Colonic mucosa (tissue), 4 donors: ENCODE measurements at regions not wholly inside any gene's neighbourhood (a gene's known extent, or its start where the extent isn't known, plus 50 kb on each side); places are given as distances from the start of the nearest gene placed in this dataset.

ENCODE experiments used
- DNase-seq: peaks from one replicate; pipeline ENCODE4 v3.0.0-alpha.2; 2020
- H3K27ac ChIP-seq: fragments of 200-600 bp; one replicate; pipeline ENCODE4 v1.8.0; 2021
- H3K27me3 ChIP-seq: fragments of 200-600 bp; one replicate; pipeline ENCODE4 v1.8.0; 2021
- H3K36me3 ChIP-seq: fragments of 200-600 bp; one replicate; pipeline ENCODE4 v1.8.0; 2021
- H3K4me1 ChIP-seq: fragments of 200-600 bp; one replicate; pipeline ENCODE4 v1.8.0; 2021; ENCODE audit warnings: mild to moderate bottlenecking
- H3K4me3 ChIP-seq: fragments of 200-600 bp; one replicate; pipeline ENCODE4 v1.8.0; 2021
- H3K9ac ChIP-seq, 2 donors: one replicate each; pipeline ENCODE4 v1.7.0; 2013; ENCODE audit warnings: control low read depth in 2 of 2, low read depth in 2 of 2, low read length in 2 of 2
- H3K9me3 ChIP-seq: fragments of 200-600 bp; one replicate; pipeline ENCODE4 v1.8.0; 2021
- CTCF ChIP-seq: fragments of 200-600 bp; IDR thresholded peaks from one replicate; pipeline ENCODE4 v1.8.0; 2022; ENCODE audit warnings: antibody characterized with exemption, mild to moderate bottlenecking
- intact Hi-C: fragments of 100-400 bp; cut with DNase I; formaldehyde crosslinking; loops from one replicate; pipeline ENCODE4 v1.14.1; 2022
- donor health status: healthy.
- donor health status: DM: no; HTN: no; CAD: no.
- donor health status: DM: no; HTN: no; CAD: no.

- Histone ChIP-seq H3K9me3 (no peaks in the 10 kb centered on the region), H3K4me1 (peaks cover 8% of the 10 kb centered on the region), H3K27ac (no peak overlapping the region), H3K9ac (no peak overlapping the region), H3K36me3 (no peaks in the 10 kb centered on the region), H3K27me3 (no peaks in the 10 kb centered on the region), H3K4me3 (no peak overlapping the region)
- intact Hi-C loops, result no loop called here
- DNase-seq, result no peak
- TF ChIP-seq CTCF, result no peak
These were observed 108.0 kb upstream of the ARHGAP5 start for GRCh38 chr14:31968956-31969698.

DNA sequence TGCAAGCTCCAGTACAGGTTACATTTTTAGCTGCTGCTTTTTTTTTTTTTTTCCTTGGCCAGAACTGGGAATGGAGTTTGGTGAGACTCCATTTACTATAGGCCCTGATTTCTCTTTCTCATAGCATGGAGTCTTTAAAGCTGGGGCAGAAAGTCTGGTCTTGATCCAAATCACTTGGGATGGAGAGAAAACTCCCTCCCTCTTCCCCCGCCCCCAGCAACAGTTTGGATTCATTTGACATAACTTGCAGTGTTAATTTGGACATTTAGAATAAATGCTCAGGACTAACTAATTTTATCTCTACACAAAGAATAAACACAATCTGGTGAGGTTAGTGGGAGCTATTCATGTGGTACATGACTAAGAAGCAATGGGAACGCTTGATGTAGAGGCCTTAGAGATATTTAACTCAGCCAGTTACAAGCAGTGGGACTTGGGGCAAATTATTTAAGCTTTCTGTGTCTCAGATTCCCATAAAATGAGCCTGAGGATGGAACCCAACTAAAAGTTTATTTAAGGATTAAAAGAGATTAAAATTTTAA is 107.3 kb upstream of the ARHGAP5 start:
- H3K9me3 ChIP-seq, result no peaks in the 10 kb centered on the region
- intact Hi-C loops, result no loop called here
- H3K36me3 ChIP-seq, result no peaks in the 10 kb centered on the region
- DNase-seq, result no peak
- H3K27me3 ChIP-seq, result no peaks in the 10 kb centered on the region
- peaks cover 8% of the 10 kb centered on the region for H3K4me1 ChIP-seq
- H3K9ac ChIP-seq, result no peak overlapping the region
- TF ChIP-seq CTCF, result no peak
- no peak overlapping the region for H3K27ac ChIP-seq
- H3K4me3 ChIP-seq, result no peak overlapping the region

DNA sequence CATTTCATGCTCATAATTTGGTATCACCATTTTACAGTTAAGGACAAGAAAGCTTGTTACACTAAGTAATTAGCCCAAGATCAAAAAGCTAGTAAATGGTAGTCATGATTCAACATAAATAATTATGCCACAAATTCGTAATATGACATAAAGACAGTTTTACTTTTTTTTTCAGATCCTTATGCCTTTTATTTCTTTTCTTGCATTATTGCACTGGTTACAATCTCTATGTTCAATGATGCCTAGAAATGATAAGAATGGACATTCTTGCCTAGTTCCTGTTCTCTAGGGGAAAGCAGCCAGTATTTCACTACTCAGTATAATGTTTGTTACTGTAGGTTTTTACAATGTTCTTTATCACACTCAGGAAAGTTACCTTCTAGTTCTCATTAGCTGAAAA is 106.4 kb upstream of the ARHGAP5 start:
- no peak overlapping the region for H3K9ac ChIP-seq
- TF ChIP-seq CTCF, result no peak
- intact Hi-C loops, result no loop called here
- peaks cover 8% of the 10 kb centered on the region for H3K4me1 ChIP-seq
- no peaks in the 10 kb centered on the region for H3K36me3 ChIP-seq
- H3K27ac ChIP-seq, result no peak overlapping the region
- H3K4me3 ChIP-seq, result no peak overlapping the region
- no peaks in the 10 kb centered on the region for H3K9me3 ChIP-seq
- no peak for DNase-seq
- no peaks in the 10 kb centered on the region for H3K27me3 ChIP-seq

GRCh38 chr14:31971612-31972011 is 105.5 kb upstream of the ARHGAP5 start:
- no peak for DNase-seq
- no peaks in the 10 kb centered on the region for H3K9me3 ChIP-seq
- no peaks in the 10 kb centered on the region for H3K27me3 ChIP-seq
- H3K9ac ChIP-seq, result no peak overlapping the region
- H3K4me3 ChIP-seq, result no peak overlapping the region
- intact Hi-C loops, result no loop called here
- no peak for TF ChIP-seq CTCF
- no peak overlapping the region for H3K27ac ChIP-seq
- no peaks in the 10 kb centered on the region for H3K36me3 ChIP-seq
- H3K4me1 ChIP-seq, result peaks cover 8% of the 10 kb centered on the region

- Histone ChIP-seq H3K36me3 (no peaks in the 10 kb centered on the region), H3K4me1 (no peaks in the 10 kb centered on the region), H3K27me3 (no peaks in the 10 kb centered on the region), H3K9me3 (no peaks in the 10 kb centered on the region), H3K27ac (no peak overlapping the region), H3K4me3 (no peak overlapping the region), H3K9ac (no peak overlapping the region)
- DNase-seq, result no peak
- intact Hi-C loops, result no loop called here
- no peak for TF ChIP-seq CTCF
These were observed 100.0 kb upstream of the ARHGAP5 start for GRCh38 chr14:31977001-31977556.
